ENCODE measurements at regions not wholly inside any gene's neighbourhood (a gene's known extent, or its start where the extent isn't known, plus 50 kb on each side); places are given as distances from the start of the nearest gene placed in this dataset.

- TF ChIP-seq REST (IDR thresholded peaks at IDR 0.05; ENCODE audit: insufficient read depth in 1 of 2, low read depth in 2 of 2, low read length in 2 of 2) (no peak), FOXP2 (optimal IDR thresholded peaks at IDR 0.05; ENCODE audit: borderline replicate concordance, extremely low read depth, extremely low read length, insufficient read depth) (no peak), POLR2AphosphoS5 (IDR thresholded peaks at IDR 0.05; ENCODE audit: low read depth, low read length) (no peak), TAF1 (IDR thresholded peaks at IDR 0.05; ENCODE audit: borderline replicate concordance, insufficient read depth, low read length) (no peak), SIN3A (IDR thresholded peaks at IDR 0.05; ENCODE audit: borderline replicate concordance, insufficient read depth, low read length) (no peak)
These were observed 173.9 kb upstream of the ZMIZ1 start for GRCh38 chr10:78894841-78895195.
